GM23338 (cell line): ENCODE measurements at regions not wholly inside any gene's neighbourhood (a gene's known extent, or its start where the extent isn't known, plus 50 kb on each side); places are given as distances from the start of the nearest gene placed in this dataset.

Source experiments
- ATAC-seq: fragments of 200-7000 bp; cut with Tn5 transposase; 3 replicates; pipeline ENCODE4 v1.9.1; 2020
- DNase-seq: peaks from one replicate; pipeline ENCODE4 v3.0.0-alpha.2; 2015; ENCODE audit warnings: low spot score
- H2AFZ ChIP-seq: fragments of 200-600 bp; sonication (generic); 2 replicates; pipeline ENCODE4 v1.8.0; 2016; ENCODE audit warnings: antibody characterized with exemption, mild to moderate bottlenecking, moderate library complexity
- H3F3A ChIP-seq: fragments of 200-600 bp; sonication (generic); replicated peaks from 2 replicates; pipeline ENCODE4 v1.8.0; 2017; ENCODE audit warnings: antibody characterized with exemption, mixed run types, low read depth
- H3K27ac ChIP-seq: fragments of 200-600 bp; sonication (generic); 2 replicates; pipeline ENCODE4 v1.6.1; 2016; ENCODE audit warnings: low read depth
- H3K27me3 ChIP-seq: fragments of 200-600 bp; sonication (generic); 2 replicates; pipeline ENCODE4 v1.8.0; 2016; ENCODE audit warnings: mild to moderate bottlenecking, mixed run types, moderate library complexity; ENCODE audit not compliant: insufficient read depth
- H3K36me3 ChIP-seq: fragments of 200-600 bp; sonication (generic); 2 replicates; pipeline ENCODE4 v1.8.0; 2016; ENCODE audit warnings: mild to moderate bottlenecking; ENCODE audit not compliant: insufficient read depth
- H3K4me1 ChIP-seq: fragments of 200-600 bp; sonication (generic); 2 replicates; pipeline ENCODE4 v1.8.0; 2016; ENCODE audit warnings: mild to moderate bottlenecking, moderate library complexity; ENCODE audit not compliant: insufficient read depth
- H3K4me2 ChIP-seq: fragments of 200-600 bp; sonication (generic); 2 replicates; pipeline ENCODE4 v1.7.1; 2017; ENCODE audit warnings: mixed run types
- H3K4me3 ChIP-seq: fragments of 200-600 bp; sonication (generic); 2 replicates; pipeline ENCODE4 v1.6.1; 2016; ENCODE audit warnings: mixed run types
- H3K79me2 ChIP-seq: fragments of 200-600 bp; sonication (generic); replicated peaks from 2 replicates; pipeline ENCODE4 v1.8.0; 2017; ENCODE audit warnings: mild to moderate bottlenecking; ENCODE audit not compliant: insufficient read depth
- H3K9me2 ChIP-seq: fragments of 200-600 bp; sonication (generic); 2 replicates; pipeline ENCODE4 v1.8.0; 2017; ENCODE audit not compliant: insufficient read depth
- H4K20me1 ChIP-seq: fragments of 200-600 bp; sonication (generic); replicated peaks from 2 replicates; pipeline ENCODE4 v1.8.0; 2017; ENCODE audit warnings: mild to moderate bottlenecking; ENCODE audit not compliant: insufficient read depth
- H3K27ac Mint-ChIP-seq: 2 replicates; pipeline ENCODE4 v1.8.0; 2020; ENCODE audit warnings: inconsistent platforms, mild to moderate bottlenecking, moderate library complexity, mixed read lengths
- H3K27me3 Mint-ChIP-seq: 3 replicates; pipeline ENCODE4 v1.8.0; 2022; ENCODE audit warnings: low read depth, mild to moderate bottlenecking, moderate library complexity, mixed read lengths, inconsistent platforms; ENCODE audit not compliant: insufficient read depth, poor library complexity
- H3K36me3 Mint-ChIP-seq: 3 replicates; pipeline ENCODE4 v1.8.0; 2021; ENCODE audit warnings: low read depth, mild to moderate bottlenecking, inconsistent platforms, moderate library complexity, mixed read lengths
- H3K4me1 Mint-ChIP-seq: 3 replicates; pipeline ENCODE4 v1.8.0; 2020; ENCODE audit warnings: mild to moderate bottlenecking, inconsistent platforms, mixed read lengths
- H3K4me3 Mint-ChIP-seq: 3 replicates; pipeline ENCODE4 v1.8.0; 2021; ENCODE audit warnings: moderate library complexity, mild to moderate bottlenecking, inconsistent platforms, mixed read lengths
- H3K9me3 Mint-ChIP-seq: 3 replicates; pipeline ENCODE4 v1.8.0; 2020; ENCODE audit warnings: moderate library complexity, mild to moderate bottlenecking, inconsistent platforms, mixed read lengths
- CREB1 ChIP-seq: fragments of 250-450 bp; sonication (Bioruptor Pico); IDR thresholded peaks from 2 replicates; pipeline ENCODE4 v1.5.0; 2020; ENCODE audit warnings: low read depth, mild to moderate bottlenecking, moderate library complexity
- EZH2phosphoT487 ChIP-seq: fragments of 200-600 bp; sonication (generic); IDR thresholded peaks from one replicate; pipeline ENCODE4 v1.8.1; 2018; ENCODE audit warnings: antibody characterized with exemption; ENCODE audit not compliant: unreplicated experiment
- JUNB ChIP-seq: IDR thresholded peaks from one replicate; pipeline ENCODE4 v1.6.1; 2016; ENCODE audit warnings: antibody characterized with exemption; ENCODE audit not compliant: unreplicated experiment
- NANOG ChIP-seq: IDR thresholded peaks from 2 replicates; pipeline ENCODE4 v1.6.1; 2016; ENCODE audit warnings: antibody characterized with exemption, borderline replicate concordance
- POLR2AphosphoS5 ChIP-seq: IDR thresholded peaks from 2 replicates; pipeline ENCODE4 v1.6.1; 2016; ENCODE audit warnings: antibody characterized with exemption, low read depth
- ZNF114 ChIP-seq: fragments of 250-450 bp; sonication (Bioruptor Pico); IDR thresholded peaks from 2 replicates; pipeline ENCODE4 v1.5.0; 2020; ENCODE audit warnings: mild to moderate bottlenecking, moderate library complexity
- ZNF331 ChIP-seq: fragments of 250-450 bp; sonication (Bioruptor Pico); IDR thresholded peaks from 2 replicates; pipeline ENCODE4 v1.5.0; 2020; ENCODE audit warnings: low read depth, mild to moderate bottlenecking, moderate library complexity
- ZNF462 ChIP-seq: fragments of 250-450 bp; sonication (Bioruptor Pico); IDR thresholded peaks from 2 replicates; pipeline ENCODE4 v1.5.0; 2020; ENCODE audit warnings: mild to moderate bottlenecking, moderate library complexity
- TF ChIP-seq, protein P1 (sequence below): IDR thresholded peaks from 2 replicates; pipeline ENCODE4 v1.6.1; 2016; ENCODE audit warnings: antibody characterized with exemption
- TF ChIP-seq, protein P2 (sequence below): IDR thresholded peaks from one replicate; pipeline ENCODE4 v1.6.1; 2018; ENCODE audit warnings: antibody characterized with exemption; ENCODE audit not compliant: unreplicated experiment

- DNase-seq (no peak), ATAC-seq (no peak)
- Histone ChIP-seq H3K4me2 (no peak overlapping the region), H3K4me3 (no peak overlapping the region), H3F3A (no peaks in the 10 kb centered on the region), H2AFZ (no peak overlapping the region; the same call in 1 of the 2 replicates), H3K27me3 (no peaks in the 10 kb centered on the region), H3K9me2 (no peaks in the 10 kb centered on the region), H3K4me1 (no peaks in the 10 kb centered on the region), H4K20me1 (no peaks in the 10 kb centered on the region), H3K36me3 (no peaks in the 10 kb centered on the region), H3K27ac (no peak overlapping the region), H3K79me2 (no peaks in the 10 kb centered on the region)
- Mint-ChIP-seq H3K36me3 (peaks cover 13% of the 10 kb centered on the region), H3K4me3 (no peak overlapping the region), H3K27ac (no peak overlapping the region), H3K27me3 (no peaks in the 10 kb centered on the region), H3K9me3 (peaks cover 40% of the 10 kb centered on the region), H3K4me1 (no peaks in the 10 kb centered on the region)
- TF ChIP-seq CREB1 (CRISPR knock-in tag) (no peak), ZNF462 (CRISPR knock-in tag) (no peak), ZNF114 (CRISPR knock-in tag) (no peak), EZH2phosphoT487 (no peak), NANOG (no peak), ZNF331 (CRISPR knock-in tag) (no peak), JUNB (no peak), POLR2AphosphoS5 (no peak)
- TF ChIP-seq, protein P1, sequence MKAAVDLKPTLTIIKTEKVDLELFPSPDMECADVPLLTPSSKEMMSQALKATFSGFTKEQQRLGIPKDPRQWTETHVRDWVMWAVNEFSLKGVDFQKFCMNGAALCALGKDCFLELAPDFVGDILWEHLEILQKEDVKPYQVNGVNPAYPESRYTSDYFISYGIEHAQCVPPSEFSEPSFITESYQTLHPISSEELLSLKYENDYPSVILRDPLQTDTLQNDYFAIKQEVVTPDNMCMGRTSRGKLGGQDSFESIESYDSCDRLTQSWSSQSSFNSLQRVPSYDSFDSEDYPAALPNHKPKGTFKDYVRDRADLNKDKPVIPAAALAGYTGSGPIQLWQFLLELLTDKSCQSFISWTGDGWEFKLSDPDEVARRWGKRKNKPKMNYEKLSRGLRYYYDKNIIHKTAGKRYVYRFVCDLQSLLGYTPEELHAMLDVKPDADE: no peak
- TF ChIP-seq, protein P2, sequence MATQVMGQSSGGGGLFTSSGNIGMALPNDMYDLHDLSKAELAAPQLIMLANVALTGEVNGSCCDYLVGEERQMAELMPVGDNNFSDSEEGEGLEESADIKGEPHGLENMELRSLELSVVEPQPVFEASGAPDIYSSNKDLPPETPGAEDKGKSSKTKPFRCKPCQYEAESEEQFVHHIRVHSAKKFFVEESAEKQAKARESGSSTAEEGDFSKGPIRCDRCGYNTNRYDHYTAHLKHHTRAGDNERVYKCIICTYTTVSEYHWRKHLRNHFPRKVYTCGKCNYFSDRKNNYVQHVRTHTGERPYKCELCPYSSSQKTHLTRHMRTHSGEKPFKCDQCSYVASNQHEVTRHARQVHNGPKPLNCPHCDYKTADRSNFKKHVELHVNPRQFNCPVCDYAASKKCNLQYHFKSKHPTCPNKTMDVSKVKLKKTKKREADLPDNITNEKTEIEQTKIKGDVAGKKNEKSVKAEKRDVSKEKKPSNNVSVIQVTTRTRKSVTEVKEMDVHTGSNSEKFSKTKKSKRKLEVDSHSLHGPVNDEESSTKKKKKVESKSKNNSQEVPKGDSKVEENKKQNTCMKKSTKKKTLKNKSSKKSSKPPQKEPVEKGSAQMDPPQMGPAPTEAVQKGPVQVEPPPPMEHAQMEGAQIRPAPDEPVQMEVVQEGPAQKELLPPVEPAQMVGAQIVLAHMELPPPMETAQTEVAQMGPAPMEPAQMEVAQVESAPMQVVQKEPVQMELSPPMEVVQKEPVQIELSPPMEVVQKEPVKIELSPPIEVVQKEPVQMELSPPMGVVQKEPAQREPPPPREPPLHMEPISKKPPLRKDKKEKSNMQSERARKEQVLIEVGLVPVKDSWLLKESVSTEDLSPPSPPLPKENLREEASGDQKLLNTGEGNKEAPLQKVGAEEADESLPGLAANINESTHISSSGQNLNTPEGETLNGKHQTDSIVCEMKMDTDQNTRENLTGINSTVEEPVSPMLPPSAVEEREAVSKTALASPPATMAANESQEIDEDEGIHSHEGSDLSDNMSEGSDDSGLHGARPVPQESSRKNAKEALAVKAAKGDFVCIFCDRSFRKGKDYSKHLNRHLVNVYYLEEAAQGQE: no peak
Measured at GRCh38 chr5:99355881-99356280, 427.1 kb upstream of the CHD1 start.
